ENCODE measurements at regions not wholly inside any gene's neighbourhood (a gene's known extent, or its start where the extent isn't known, plus 50 kb on each side); places are given as distances from the start of the nearest gene placed in this dataset.

DNA sequence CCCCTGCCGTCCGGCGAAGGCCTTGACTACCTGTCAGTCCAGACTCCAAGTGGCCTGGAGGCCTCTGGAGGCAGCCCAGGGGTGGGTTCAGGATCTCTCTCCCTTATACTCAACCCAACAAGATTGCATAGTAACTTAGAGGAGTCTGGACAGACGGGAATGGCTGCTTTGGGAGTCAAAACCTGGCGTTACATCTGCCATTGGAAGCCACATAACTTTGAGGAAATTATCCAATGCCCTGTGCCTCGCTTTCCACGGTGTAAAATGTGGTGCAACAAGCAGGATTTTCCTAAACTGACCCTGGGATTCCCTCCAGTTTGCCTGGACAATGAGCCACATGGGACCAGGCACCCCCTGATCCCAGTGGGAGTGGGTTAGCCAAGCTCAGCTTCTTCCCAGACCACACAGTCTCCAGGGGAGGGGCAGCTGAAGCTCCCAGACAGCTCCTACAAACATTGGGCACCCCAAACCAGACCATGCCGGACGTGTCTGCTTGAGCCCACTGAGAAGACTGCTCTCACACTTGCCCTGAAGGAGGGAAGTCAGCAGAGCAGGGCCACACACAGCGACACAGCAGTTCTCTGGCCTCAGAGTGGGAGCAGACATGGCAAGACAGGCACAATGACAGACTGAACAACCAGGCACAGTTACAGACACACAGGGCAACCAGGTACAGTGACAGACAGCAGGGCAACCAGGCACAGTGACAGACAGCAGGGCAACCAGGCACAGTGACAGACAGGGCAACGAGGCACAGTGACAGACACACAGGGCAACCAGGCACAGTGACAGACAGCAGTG is 65.6 kb upstream of the RAB6C start:
- no peak overlapping the region for H3K4me3 ChIP-seq (ENCODE audit: low read depth, low read length)
- in situ Hi-C loops (cut with HindIII; ENCODE audit: low sequenced_read_pairs) = no loop called here
- no peak for DNase-seq (ENCODE audit: low read depth, low spot score)
- TF ChIP-seq, protein P1, sequence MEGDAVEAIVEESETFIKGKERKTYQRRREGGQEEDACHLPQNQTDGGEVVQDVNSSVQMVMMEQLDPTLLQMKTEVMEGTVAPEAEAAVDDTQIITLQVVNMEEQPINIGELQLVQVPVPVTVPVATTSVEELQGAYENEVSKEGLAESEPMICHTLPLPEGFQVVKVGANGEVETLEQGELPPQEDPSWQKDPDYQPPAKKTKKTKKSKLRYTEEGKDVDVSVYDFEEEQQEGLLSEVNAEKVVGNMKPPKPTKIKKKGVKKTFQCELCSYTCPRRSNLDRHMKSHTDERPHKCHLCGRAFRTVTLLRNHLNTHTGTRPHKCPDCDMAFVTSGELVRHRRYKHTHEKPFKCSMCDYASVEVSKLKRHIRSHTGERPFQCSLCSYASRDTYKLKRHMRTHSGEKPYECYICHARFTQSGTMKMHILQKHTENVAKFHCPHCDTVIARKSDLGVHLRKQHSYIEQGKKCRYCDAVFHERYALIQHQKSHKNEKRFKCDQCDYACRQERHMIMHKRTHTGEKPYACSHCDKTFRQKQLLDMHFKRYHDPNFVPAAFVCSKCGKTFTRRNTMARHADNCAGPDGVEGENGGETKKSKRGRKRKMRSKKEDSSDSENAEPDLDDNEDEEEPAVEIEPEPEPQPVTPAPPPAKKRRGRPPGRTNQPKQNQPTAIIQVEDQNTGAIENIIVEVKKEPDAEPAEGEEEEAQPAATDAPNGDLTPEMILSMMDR (IDR thresholded peaks at IDR 0.05; ENCODE audit: low read depth, low read length) = no peak

- H3K4me3 ChIP-seq (ENCODE audit: low read depth, low read length) = no peak overlapping the region
- no peak for DNase-seq (ENCODE audit: low read depth, low spot score)
- TF ChIP-seq, protein P1 (IDR thresholded peaks at IDR 0.05; ENCODE audit: low read depth, low read length) = no peak
- in situ Hi-C loops (cut with HindIII; ENCODE audit: low sequenced_read_pairs) = no loop called here
Observed at GRCh38 chr2:129914538-129915302, 64.7 kb upstream of the RAB6C start.

- in situ Hi-C loops (cut with HindIII; ENCODE audit: low sequenced_read_pairs) = no loop called here
- no peak for DNase-seq (ENCODE audit: low read depth, low spot score)
- TF ChIP-seq, protein P1 (IDR thresholded peaks at IDR 0.05; ENCODE audit: low read depth, low read length) = no peak
- H3K4me3 ChIP-seq (ENCODE audit: low read depth, low read length) = no peak overlapping the region
Observed at GRCh38 chr2:129915303-129915840, 64.1 kb upstream of the RAB6C start.

- in situ Hi-C loops (cut with HindIII; ENCODE audit: low sequenced_read_pairs) = no loop called here
- TF ChIP-seq, protein P1 (IDR thresholded peaks at IDR 0.05; ENCODE audit: low read depth, low read length) = no peak
- no peak for DNase-seq (ENCODE audit: low read depth, low spot score)
- H3K4me3 ChIP-seq (ENCODE audit: low read depth, low read length) = no peak overlapping the region
Observed at GRCh38 chr2:129918604-129919003, 60.9 kb upstream of the RAB6C start.

DNA sequence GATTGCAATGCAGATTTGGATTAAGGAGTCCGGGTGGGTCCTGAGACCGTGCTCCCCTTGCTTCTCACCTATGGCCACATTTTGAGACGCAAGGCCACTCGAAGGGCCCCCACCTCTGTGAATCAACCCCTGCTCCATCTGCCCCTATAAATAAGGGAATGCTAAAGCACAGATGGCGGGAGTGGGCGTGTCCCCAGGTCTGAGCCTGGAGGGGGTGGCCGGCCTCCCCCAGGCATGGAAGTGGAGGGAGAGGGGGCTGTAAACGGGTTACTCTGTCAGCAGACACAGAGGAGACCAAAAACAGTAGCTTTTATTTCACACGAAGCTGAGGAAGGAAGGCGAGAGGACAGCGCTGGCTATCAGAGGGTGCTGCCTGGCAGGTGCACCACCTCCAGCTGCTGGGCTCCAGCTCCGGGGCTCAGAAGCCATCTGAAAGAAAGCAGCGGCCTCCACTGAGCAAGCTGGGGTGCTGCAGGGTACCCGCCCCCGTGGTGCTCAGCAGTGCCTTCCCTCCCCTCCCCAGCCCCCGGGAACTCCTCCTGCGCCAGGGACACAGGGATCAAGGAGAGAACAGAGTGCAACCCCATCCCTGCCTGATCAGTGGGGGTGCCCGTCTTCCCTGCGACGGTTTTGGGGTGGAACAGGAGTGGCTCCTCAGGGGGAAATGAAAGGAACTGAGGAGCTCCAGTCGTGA is 56.7 kb upstream of the RAB6C start:
- TF ChIP-seq, protein P1 (IDR thresholded peaks at IDR 0.05; ENCODE audit: low read depth, low read length) = no peak
- H3K4me3 ChIP-seq (ENCODE audit: low read depth, low read length) = no peak overlapping the region
- no peak for DNase-seq (ENCODE audit: low read depth, low spot score)
- in situ Hi-C loops (cut with HindIII; ENCODE audit: low sequenced_read_pairs) = no loop called here
